HG03159 (cell line): ENCODE measurements at regions not wholly inside any gene's neighbourhood (a gene's known extent, or its start where the extent isn't known, plus 50 kb on each side); places are given as distances from the start of the nearest gene placed in this dataset.

Experiments
- ATAC-seq: cut with Tn5 transposase; IDR thresholded peaks from one replicate; pipeline ENCODE4 v1.9.1; 2021; ENCODE audit warnings: mild to moderate bottlenecking, moderate library complexity; ENCODE audit not compliant: unreplicated experiment

GRCh38 chr2:35378791-35379190, 976.8 kb upstream of the CRIM1 start:
- no peak for ATAC-seq

GRCh38 chr2:35374845-35375244, 980.7 kb upstream of the CRIM1 start:
- no peak for ATAC-seq

- no peak for ATAC-seq
Measured at GRCh38 chr2:35365859-35366258, 989.7 kb upstream of the CRIM1 start.

GRCh38 chr2:35356332-35356731, 999.2 kb upstream of the CRIM1 start:
- ATAC-seq = no peak

- no peak for ATAC-seq
Measured at GRCh38 chr2:35355056-35355455, 1000.5 kb upstream of the CRIM1 start.

GRCh38 chr2:35347561-35347960, 1008.0 kb upstream of the CRIM1 start:
- ATAC-seq = no peak

GRCh38 chr2:35343135-35343534, 1012.4 kb upstream of the CRIM1 start:
- no peak for ATAC-seq

- no peak for ATAC-seq
Measured at GRCh38 chr2:35339211-35339610, 1016.4 kb upstream of the CRIM1 start.

GRCh38 chr2:35337922-35338321, 1017.7 kb upstream of the CRIM1 start:
- no peak for ATAC-seq

GRCh38 chr2:35314049-35314448, 1041.5 kb upstream of the CRIM1 start:
- no peak for ATAC-seq

- ATAC-seq = no peak
Measured at GRCh38 chr2:35301369-35301768, 1054.2 kb upstream of the CRIM1 start.

- no peak for ATAC-seq
Measured at GRCh38 chr2:35298493-35298892, 1057.1 kb upstream of the CRIM1 start.

GRCh38 chr2:35297403-35297802, 1058.2 kb upstream of the CRIM1 start:
- ATAC-seq = no peak

- ATAC-seq = no peak
Measured at GRCh38 chr2:35294636-35295263, 1060.8 kb upstream of the CRIM1 start.

- ATAC-seq = no peak
Measured at GRCh38 chr2:35293261-35293660, 1062.3 kb upstream of the CRIM1 start.

GRCh38 chr2:35292199-35292598, 1063.4 kb upstream of the CRIM1 start:
- no peak for ATAC-seq

- ATAC-seq = no peak
Measured at GRCh38 chr2:35281702-35282101, 1073.9 kb upstream of the CRIM1 start.

GRCh38 chr2:35255826-35256225, 1099.8 kb upstream of the CRIM1 start:
- no peak for ATAC-seq

- no peak for ATAC-seq
Measured at GRCh38 chr2:35251156-35251555, 1104.4 kb upstream of the CRIM1 start.

GRCh38 chr2:35246702-35247101, 1108.9 kb upstream of the CRIM1 start:
- ATAC-seq = no peak

GRCh38 chr2:35228584-35228983, 1127.0 kb upstream of the CRIM1 start:
- ATAC-seq = no peak

- ATAC-seq = no peak
Measured at GRCh38 chr2:35220461-35220860, 1135.1 kb upstream of the CRIM1 start.

- ATAC-seq = no peak
Measured at GRCh38 chr2:35204881-35205280, 1150.7 kb upstream of the CRIM1 start.
